Heart left ventricle (tissue), 13 donors: ENCODE measurements at regions not wholly inside any gene's neighbourhood (a gene's known extent, or its start where the extent isn't known, plus 50 kb on each side); places are given as distances from the start of the nearest gene placed in this dataset.

Experiments
- POLR2A ChIP-seq, 2 donors: fragments of 450-650 bp; IDR thresholded peaks; one replicate each; pipeline ENCODE4 v1.6.1; 2017; ENCODE audit warnings: antibody characterized with exemption in 2 of 2, mild to moderate bottlenecking in 2 of 2, moderate library complexity in 2 of 2
- TF ChIP-seq, protein P1 (sequence below), 12 donors: fragments of 200-600 bp; sonication (generic) in 4 of 12; IDR thresholded peaks; one replicate each; pipeline versions ENCODE4 v1.5.0 to v1.8.0; 2018 to 2022; ENCODE audit warnings: antibody characterized with exemption in 12 of 12, mild to moderate bottlenecking in 5 of 12
- donor health status: ischemic (EF 13 %, LVEDD 7.1; RV severe dilation, severe dysfunction).
- donor health status: DM: no; HTN: yes; CAD: no.
- donor health status: DM: no; HTN: no; CAD: no.
- donor health status: ischemic (EF 25% LVEDD 6.9; RV normal size, moderate dysfunction).
- donor health status: ischemic (EF 25% LVEDD 5.7; RV mildly dilated, moderate dysfunction).
- donor health status: ischemic (EF 35%, LVEDD 5.7; RV mildly dilated, moderate dysfunction).
- donor health status: nonischemic (EF 11% LVEDD 7.7; RV severe dilation, severe dysfunction).
- donor health status: DM: yes; HTN: yes; CAD: no.
- donor health status: PGD.
- donor health status: ischemic (EF 29% LVEDD 5.4; RV normal size, mild dysfunction).
- donor health status: nonischemic (EF 23%, LVEDD 6.1; RV moderate dilation, normal function).

DNA sequence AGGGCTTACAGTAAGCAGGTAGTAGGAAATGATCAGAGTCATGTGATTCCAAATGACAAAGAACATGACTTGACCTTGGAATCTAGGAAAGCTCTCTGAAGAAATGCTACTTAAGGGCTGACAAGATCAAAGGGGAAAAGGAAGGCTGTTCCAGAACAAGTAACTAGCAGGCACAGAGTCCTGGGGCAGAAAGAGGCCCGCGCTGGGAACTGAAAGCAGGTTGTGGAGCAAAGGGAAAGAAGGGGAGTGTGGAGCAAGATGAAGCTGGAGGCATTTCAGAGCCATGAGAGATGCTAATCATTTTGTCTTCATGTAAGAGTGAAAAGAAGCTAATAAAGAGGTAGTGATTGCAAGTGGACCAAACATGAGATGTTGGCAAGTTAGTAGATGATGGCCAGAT is 397.5 kb downstream of the DTWD2 start:
- TF ChIP-seq, protein P1, sequence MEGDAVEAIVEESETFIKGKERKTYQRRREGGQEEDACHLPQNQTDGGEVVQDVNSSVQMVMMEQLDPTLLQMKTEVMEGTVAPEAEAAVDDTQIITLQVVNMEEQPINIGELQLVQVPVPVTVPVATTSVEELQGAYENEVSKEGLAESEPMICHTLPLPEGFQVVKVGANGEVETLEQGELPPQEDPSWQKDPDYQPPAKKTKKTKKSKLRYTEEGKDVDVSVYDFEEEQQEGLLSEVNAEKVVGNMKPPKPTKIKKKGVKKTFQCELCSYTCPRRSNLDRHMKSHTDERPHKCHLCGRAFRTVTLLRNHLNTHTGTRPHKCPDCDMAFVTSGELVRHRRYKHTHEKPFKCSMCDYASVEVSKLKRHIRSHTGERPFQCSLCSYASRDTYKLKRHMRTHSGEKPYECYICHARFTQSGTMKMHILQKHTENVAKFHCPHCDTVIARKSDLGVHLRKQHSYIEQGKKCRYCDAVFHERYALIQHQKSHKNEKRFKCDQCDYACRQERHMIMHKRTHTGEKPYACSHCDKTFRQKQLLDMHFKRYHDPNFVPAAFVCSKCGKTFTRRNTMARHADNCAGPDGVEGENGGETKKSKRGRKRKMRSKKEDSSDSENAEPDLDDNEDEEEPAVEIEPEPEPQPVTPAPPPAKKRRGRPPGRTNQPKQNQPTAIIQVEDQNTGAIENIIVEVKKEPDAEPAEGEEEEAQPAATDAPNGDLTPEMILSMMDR (IDR thresholded peaks at IDR 0.05): no peak
- no peak for TF ChIP-seq POLR2A (IDR thresholded peaks at IDR 0.05)
